Choroid plexus epithelial cell (primary cell): ENCODE measurements at regions not wholly inside any gene's neighbourhood (a gene's known extent, or its start where the extent isn't known, plus 50 kb on each side); places are given as distances from the start of the nearest gene placed in this dataset.

Source experiments
- DNase-seq: peaks from one replicate; pipeline ENCODE4 v3.0.0-alpha.2; 2010; ENCODE audit warnings: low read depth
- H3K4me3 ChIP-seq: 2 replicates; pipeline ENCODE4 v1.5.1; 2011; ENCODE audit warnings: low read depth, mild to moderate bottlenecking, control low read depth, low read length, moderate library complexity
- CTCF ChIP-seq: conservative IDR thresholded peaks from 2 replicates; pipeline ENCODE4 v1.5.1; 2011; ENCODE audit warnings: low read depth, mild to moderate bottlenecking, control low read depth, inconsistent platforms, low read length, moderate library complexity

- DNase-seq, result no peak
- no peak overlapping the region for H3K4me3 ChIP-seq
- TF ChIP-seq CTCF, result no peak
Observed at GRCh38 chr4:36884151-36884550, 360.4 kb upstream of the NWD2 start.

- TF ChIP-seq CTCF, result no peak
- H3K4me3 ChIP-seq, result no peak overlapping the region
- no peak for DNase-seq
Observed at GRCh38 chr4:36891971-36892370, 352.6 kb upstream of the NWD2 start.

GRCh38 chr4:36900446-36900987 lies 344.0 kb upstream of the NWD2 start:
- H3K4me3 ChIP-seq, result no peak overlapping the region
- DNase-seq, result no peak
- TF ChIP-seq CTCF, result no peak

GRCh38 chr4:36904823-36905222 lies 339.7 kb upstream of the NWD2 start:
- no peak overlapping the region for H3K4me3 ChIP-seq
- no peak for TF ChIP-seq CTCF
- no peak for DNase-seq

GRCh38 chr4:36914106-36914505 lies 330.4 kb upstream of the NWD2 start:
- no peak for DNase-seq
- no peak for TF ChIP-seq CTCF
- no peak overlapping the region for H3K4me3 ChIP-seq

- no peak overlapping the region for H3K4me3 ChIP-seq
- no peak for TF ChIP-seq CTCF
- DNase-seq, result no peak
Observed at GRCh38 chr4:36915717-36916116, 328.8 kb upstream of the NWD2 start.

- H3K4me3 ChIP-seq, result no peak overlapping the region
- no peak for TF ChIP-seq CTCF
- no peak for DNase-seq
Observed at GRCh38 chr4:36917413-36917812, 327.1 kb upstream of the NWD2 start.
